Right lobe of liver (tissue), 6 donors: ENCODE measurements at regions not wholly inside any gene's neighbourhood (a gene's known extent, or its start where the extent isn't known, plus 50 kb on each side); places are given as distances from the start of the nearest gene placed in this dataset.
A peak's percentile ranks its signal among the peaks of the same experiment; 100 is the strongest.

ENCODE experiments used
- ATAC-seq, 4 donors: fragments of 200-7000 bp; cut with Tn5 transposase; one replicate each; pipeline ENCODE4 v1.9.1; 2020; ENCODE audit warnings: mild to moderate bottlenecking in 4 of 4, moderate library complexity in 4 of 4
- DNase-seq, 3 donors: peaks; one replicate each; pipeline ENCODE4 v3.0.0-alpha.2; 2020
- H3K27ac ChIP-seq, 3 donors: fragments of 200-600 bp; one replicate each; pipeline ENCODE4 v1.8.0; 2022
- H3K27me3 ChIP-seq, 2 donors: fragments of 200-600 bp; one replicate each; pipeline ENCODE4 v1.8.0; 2022
- H3K36me3 ChIP-seq, 4 donors: fragments of 200-600 bp; sonication (generic) in 1 of 4; one replicate each; pipeline versions ENCODE4 v1.5.1 to v1.8.0; 2017 to 2022; ENCODE audit warnings: control low read depth in 1 of 4
- H3K4me1 ChIP-seq, 4 donors: fragments of 200-600 bp; sonication (generic) in 1 of 4; one replicate each; pipeline versions ENCODE4 v1.5.1 to v1.8.0; 2017 to 2022; ENCODE audit warnings: control low read depth in 1 of 4
- H3K4me3 ChIP-seq, 3 donors: fragments of 200-600 bp; one replicate each; pipeline ENCODE4 v1.8.0; 2022
- H3K9me3 ChIP-seq, 4 donors: fragments of 200-600 bp; sonication (generic) in 1 of 4; one replicate each; pipeline versions ENCODE4 v1.5.1 to v1.8.0; 2017 to 2022; ENCODE audit warnings: control low read depth in 1 of 4
- CTCF ChIP-seq, 4 donors: fragments of 200-600 bp in 3 of 4; fragments of 450-650 bp in 1 of 4; IDR thresholded peaks; one replicate each; pipeline versions ENCODE4 v1.5.1 to v1.8.0; 2016 to 2022; ENCODE audit warnings: antibody characterized with exemption in 4 of 4, mild to moderate bottlenecking in 2 of 4
- POLR2A ChIP-seq: fragments of 450-650 bp; IDR thresholded peaks from one replicate; pipeline ENCODE4 v1.6.1; 2017; ENCODE audit warnings: antibody characterized with exemption, mild to moderate bottlenecking
- WGBS: methylation state at CpG from one replicate; pipeline ENCODE4 v1.1.6; 2018; ENCODE audit warnings: low coverage, low lambda C conversion rate; ENCODE audit not compliant: insufficient coverage; ENCODE audit errors: missing lambda C conversion rate; 5-methylcytosine and 5-hydroxymethylcytosine counted together
- intact Hi-C, 2 donors: fragments of 100-400 bp; cut with DNase I; formaldehyde crosslinking; loops; one replicate each; pipeline versions ENCODE4 v1.11.2 to v1.14.1; 2022
- donor health status: DM: no; HTN: yes; CAD: no.
- donor health status: DM: no; HTN: no; CAD: no.
- donor health status: DM: no; HTN: no; CAD: no.
- donor health status: DM: no; HTN: yes; CAD: no.
- donor health status: DM: no; HTN: yes; CAD: no.

- no peak for TF ChIP-seq CTCF (IDR thresholded peaks at IDR 0.05)
- no peak for TF ChIP-seq POLR2A
- no peak overlapping the region for H3K27ac ChIP-seq
- peaks cover 0 to 4% (median 0%) of the 10 kb centered on the region in 4 donors for H3K4me1 ChIP-seq
- intact Hi-C loops = no loop called here
- DNase-seq = no peak
- no peaks in the 10 kb centered on the region for H3K36me3 ChIP-seq
- H3K9me3 ChIP-seq = no peaks in the 10 kb centered on the region
- 71% methylated on average over 5 of the region's 9 CpGs for WGBS
- ATAC-seq = no peak
- H3K27me3 ChIP-seq = no peaks in the 10 kb centered on the region
- no peak overlapping the region for H3K4me3 ChIP-seq
Observed at GRCh38 chr6:169964486-169965180, 213.2 kb downstream of the ERMARD start.

- intact Hi-C loops = no loop called here
- no peak overlapping the region for H3K27ac ChIP-seq
- peak in 1 of 3 donors; percentile 22 for DNase-seq
- no peak for TF ChIP-seq CTCF (IDR thresholded peaks at IDR 0.05)
- no peak for TF ChIP-seq POLR2A
- no peak overlapping the region for H3K4me3 ChIP-seq
- H3K9me3 ChIP-seq = no peaks in the 10 kb centered on the region
- WGBS = 92% methylated on average over 19 of the region's 55 CpGs
- H3K4me1 ChIP-seq = peaks cover 0 to 4% (median 0%) of the 10 kb centered on the region in 4 donors
- ATAC-seq = no peak
- no peaks in the 10 kb centered on the region for H3K36me3 ChIP-seq
- H3K27me3 ChIP-seq = no peaks in the 10 kb centered on the region
Observed at GRCh38 chr6:169963581-169964297, 212.3 kb downstream of the ERMARD start.

- Histone ChIP-seq H3K36me3 (no peaks in the 10 kb centered on the region), H3K4me1 (peaks cover 0 to 4% (median 0%) of the 10 kb centered on the region in 4 donors), H3K27me3 (no peaks in the 10 kb centered on the region), H3K4me3 (peak overlapping the region in 2 of 3 donors; percentile 24 to 45), H3K27ac (peak overlapping the region in 1 of 3 donors; percentile 59), H3K9me3 (no peaks in the 10 kb centered on the region)
- DNase-seq = peak in 1 of 3 donors; percentile 33
- no peak for ATAC-seq
- TF ChIP-seq POLR2A (no peak), CTCF (IDR thresholded peaks at IDR 0.05) (no peak)
- intact Hi-C loops = no loop called here
- 93% methylated on average over 5 of the region's 44 CpGs for WGBS
Observed at GRCh38 chr6:169962604-169963469, 211.4 kb downstream of the ERMARD start.

GRCh38 chr6:169961772-169962561 is 210.5 kb downstream of the ERMARD start:
- Histone ChIP-seq H3K27me3 (no peaks in the 10 kb centered on the region), H3K4me3 (peak overlapping the region; percentile 24 to 45 (median 25)), H3K27ac (peak overlapping the region in 1 of 3 donors; percentile 59), H3K9me3 (no peaks in the 10 kb centered on the region), H3K36me3 (no peaks in the 10 kb centered on the region), H3K4me1 (peaks cover 0 to 4% (median 0%) of the 10 kb centered on the region in 4 donors)
- 10% methylated on average over 12 of the region's 75 CpGs for WGBS
- ATAC-seq = peak; percentile 63 to 83 (median 74)
- TF ChIP-seq POLR2A (no peak), CTCF (IDR thresholded peaks at IDR 0.05) (peak; percentile 21 to 46 (median 34))
- intact Hi-C loops = no loop called here
- DNase-seq = peak in 2 of 3 donors; percentile 46 to 59
